ENCODE measurements at regions not wholly inside any gene's neighbourhood (a gene's known extent, or its start where the extent isn't known, plus 50 kb on each side); places are given as distances from the start of the nearest gene placed in this dataset.
"Not testable (repeated sequence)": the region's sequence is repeated elsewhere in the genome, so short reads cannot be mapped to it uniquely, and the experiment has no call there.

- no peak overlapping the region for H3K27ac ChIP-seq (ENCODE audit: low read depth, low read length)
- WGBS (ENCODE audit: insufficient coverage) = 89% methylated on average over 2 of the region's 3 CpGs
- DNase-seq (ENCODE audit: low read depth in 4 of 6, low spot score in 6 of 6) = no peak
- peaks cover 17% of the 10 kb centered on the region for H3K4me1 ChIP-seq (ENCODE audit: control insufficient read depth, insufficient read depth, low read length)
- H3K4me3 ChIP-seq (ENCODE audit: low read depth, low read length) = no peak overlapping the region
- H3K27me3 ChIP-seq (ENCODE audit: control insufficient read depth, insufficient read depth, low read length) = no peaks in the 10 kb centered on the region
- no peaks in the 10 kb centered on the region for H3K9me3 ChIP-seq (ENCODE audit: control insufficient read depth, insufficient read depth, low read length)
- no peaks in the 10 kb centered on the region for H3K36me3 ChIP-seq (ENCODE audit: control insufficient read depth, insufficient read depth, low read length)
Observed at GRCh38 chr12:131631230-131631629, 79.7 kb upstream of the SFSWAP start.

GRCh38 chr12:131631889-131632651 is 78.8 kb upstream of the SFSWAP start:
- H3K36me3 ChIP-seq (ENCODE audit: control insufficient read depth, insufficient read depth, low read length); H3K4me3 ChIP-seq (ENCODE audit: low read depth, low read length); H3K27me3 ChIP-seq (ENCODE audit: control insufficient read depth, insufficient read depth, low read length); H3K9me3 ChIP-seq (ENCODE audit: control insufficient read depth, insufficient read depth, low read length); H3K27ac ChIP-seq (ENCODE audit: low read depth, low read length); DNase-seq (ENCODE audit: low read depth in 4 of 6, low spot score in 6 of 6): not testable (repeated sequence)
- no CpG with 5 or more reads among the region's 23 CpGs for WGBS (ENCODE audit: insufficient coverage)
- peaks cover 17% of the 10 kb centered on the region for H3K4me1 ChIP-seq (ENCODE audit: control insufficient read depth, insufficient read depth, low read length)

- WGBS (ENCODE audit: insufficient coverage) = no CpG with 5 or more reads among the region's 5 CpGs
Observed at GRCh38 chr12:131632652-131633023, 78.3 kb upstream of the SFSWAP start.

GRCh38 chr12:131633610-131634009 is 77.3 kb upstream of the SFSWAP start:
- not testable (repeated sequence) for H3K4me3 ChIP-seq (ENCODE audit: low read depth, low read length); H3K27me3 ChIP-seq (ENCODE audit: control insufficient read depth, insufficient read depth, low read length); H3K9me3 ChIP-seq (ENCODE audit: control insufficient read depth, insufficient read depth, low read length); DNase-seq (ENCODE audit: low read depth in 4 of 6, low spot score in 6 of 6); H3K36me3 ChIP-seq (ENCODE audit: control insufficient read depth, insufficient read depth, low read length); H3K27ac ChIP-seq (ENCODE audit: low read depth, low read length)
- peaks cover 17% of the 10 kb centered on the region for H3K4me1 ChIP-seq (ENCODE audit: control insufficient read depth, insufficient read depth, low read length)
- 65% methylated on average over 5 of the region's 9 CpGs for WGBS (ENCODE audit: insufficient coverage)

More at GRCh38 chr12:131632652-131633023, 78.3 kb upstream of the SFSWAP start:
- not testable (repeated sequence) for H3K9me3 ChIP-seq (ENCODE audit: control insufficient read depth, insufficient read depth, low read length); H3K27me3 ChIP-seq (ENCODE audit: control insufficient read depth, insufficient read depth, low read length); H3K4me3 ChIP-seq (ENCODE audit: low read depth, low read length); H3K27ac ChIP-seq (ENCODE audit: low read depth, low read length); DNase-seq (ENCODE audit: low read depth in 4 of 6, low spot score in 6 of 6); H3K36me3 ChIP-seq (ENCODE audit: control insufficient read depth, insufficient read depth, low read length)
- peaks cover 17% of the 10 kb centered on the region for H3K4me1 ChIP-seq (ENCODE audit: control insufficient read depth, insufficient read depth, low read length)

GRCh38 chr12:131634037-131634436 is 76.9 kb upstream of the SFSWAP start:
- H3K4me1 ChIP-seq (ENCODE audit: control insufficient read depth, insufficient read depth, low read length) = peaks cover 13% of the 10 kb centered on the region
- H3K27me3 ChIP-seq (ENCODE audit: control insufficient read depth, insufficient read depth, low read length) = no peaks in the 10 kb centered on the region
- no peaks in the 10 kb centered on the region for H3K9me3 ChIP-seq (ENCODE audit: control insufficient read depth, insufficient read depth, low read length)
- H3K4me3 ChIP-seq (ENCODE audit: low read depth, low read length) = no peak overlapping the region
- H3K27ac ChIP-seq (ENCODE audit: low read depth, low read length) = no peak overlapping the region
- DNase-seq (ENCODE audit: low read depth in 4 of 6, low spot score in 6 of 6) = no peak
- 41% methylated on average over 3 of the region's 5 CpGs for WGBS (ENCODE audit: insufficient coverage)
- no peaks in the 10 kb centered on the region for H3K36me3 ChIP-seq (ENCODE audit: control insufficient read depth, insufficient read depth, low read length)

GRCh38 chr12:131635012-131635411 is 75.9 kb upstream of the SFSWAP start:
- not testable (repeated sequence) for H3K27ac ChIP-seq (ENCODE audit: low read depth, low read length); DNase-seq (ENCODE audit: low read depth in 4 of 6, low spot score in 6 of 6); H3K36me3 ChIP-seq (ENCODE audit: control insufficient read depth, insufficient read depth, low read length); H3K9me3 ChIP-seq (ENCODE audit: control insufficient read depth, insufficient read depth, low read length); H3K4me3 ChIP-seq (ENCODE audit: low read depth, low read length); H3K27me3 ChIP-seq (ENCODE audit: control insufficient read depth, insufficient read depth, low read length)
- 84% methylated on average over 2 of the region's 2 CpGs for WGBS (ENCODE audit: insufficient coverage)
- H3K4me1 ChIP-seq (ENCODE audit: control insufficient read depth, insufficient read depth, low read length) = peaks cover 14% of the 10 kb centered on the region

- Histone ChIP-seq H3K27me3 (ENCODE audit: control insufficient read depth, insufficient read depth, low read length) (no peaks in the 10 kb centered on the region), H3K4me1 (ENCODE audit: control insufficient read depth, insufficient read depth, low read length) (peaks cover 20% of the 10 kb centered on the region), H3K27ac (ENCODE audit: low read depth, low read length) (no peak overlapping the region), H3K4me3 (ENCODE audit: low read depth, low read length) (no peak overlapping the region), H3K9me3 (ENCODE audit: control insufficient read depth, insufficient read depth, low read length) (no peaks in the 10 kb centered on the region), H3K36me3 (ENCODE audit: control insufficient read depth, insufficient read depth, low read length) (no peaks in the 10 kb centered on the region)
- no peak for DNase-seq (ENCODE audit: low read depth in 4 of 6, low spot score in 6 of 6)
- no CpG with 5 or more reads among the region's 6 CpGs for WGBS (ENCODE audit: insufficient coverage)
Observed at GRCh38 chr12:131635491-131636122, 75.3 kb upstream of the SFSWAP start.

- WGBS (ENCODE audit: insufficient coverage) = 94% methylated on average over 8 of the region's 8 CpGs
- Histone ChIP-seq H3K4me1 (ENCODE audit: control insufficient read depth, insufficient read depth, low read length) (peaks cover 24% of the 10 kb centered on the region), H3K27me3 (ENCODE audit: control insufficient read depth, insufficient read depth, low read length) (no peaks in the 10 kb centered on the region), H3K27ac (ENCODE audit: low read depth, low read length) (no peak overlapping the region), H3K4me3 (ENCODE audit: low read depth, low read length) (no peak overlapping the region), H3K9me3 (ENCODE audit: control insufficient read depth, insufficient read depth, low read length) (no peaks in the 10 kb centered on the region), H3K36me3 (ENCODE audit: control insufficient read depth, insufficient read depth, low read length) (no peaks in the 10 kb centered on the region)
- no peak for DNase-seq (ENCODE audit: low read depth in 4 of 6, low spot score in 6 of 6)
Observed at GRCh38 chr12:131636266-131636665, 74.6 kb upstream of the SFSWAP start.

- no peak for DNase-seq (ENCODE audit: low read depth in 4 of 6, low spot score in 6 of 6)
- peaks cover 27% of the 10 kb centered on the region for H3K4me1 ChIP-seq (ENCODE audit: control insufficient read depth, insufficient read depth, low read length)
- WGBS (ENCODE audit: insufficient coverage) = 82% methylated on average over 16 of the region's 18 CpGs
Observed at GRCh38 chr12:131636940-131637750, 73.7 kb upstream of the SFSWAP start.

More at GRCh38 chr12:131636940-131637750, 73.7 kb upstream of the SFSWAP start:
- H3K36me3 ChIP-seq (ENCODE audit: control insufficient read depth, insufficient read depth, low read length) = no peaks in the 10 kb centered on the region
- no peaks in the 10 kb centered on the region for H3K9me3 ChIP-seq (ENCODE audit: control insufficient read depth, insufficient read depth, low read length)
- H3K27ac ChIP-seq (ENCODE audit: low read depth, low read length) = no peak overlapping the region
- no peaks in the 10 kb centered on the region for H3K27me3 ChIP-seq (ENCODE audit: control insufficient read depth, insufficient read depth, low read length)
- no peak overlapping the region for H3K4me3 ChIP-seq (ENCODE audit: low read depth, low read length)
